HG03469 (cell line): ENCODE measurements at regions not wholly inside any gene's neighbourhood (a gene's known extent, or its start where the extent isn't known, plus 50 kb on each side); places are given as distances from the start of the nearest gene placed in this dataset.
"Not testable (repeated sequence)": the region's sequence is repeated elsewhere in the genome, so short reads cannot be mapped to it uniquely, and the experiment has no call there.

Source experiments
- ATAC-seq: cut with Tn5 transposase; IDR thresholded peaks from one replicate; pipeline ENCODE4 v1.9.1; 2021; ENCODE audit warnings: mild to moderate bottlenecking, moderate library complexity, moderate number of reproducible peaks; ENCODE audit not compliant: unreplicated experiment

- ATAC-seq, result no peak
Measured at GRCh38 chr6:168864541-168865460, 388.8 kb downstream of the THBS2 start.

GRCh38 chr6:168863467-168863866 lies 390.2 kb downstream of the THBS2 start:
- ATAC-seq, result no peak

GRCh38 chr6:168862346-168862980 lies 391.2 kb downstream of the THBS2 start:
- no peak for ATAC-seq

- ATAC-seq, result no peak
Measured at GRCh38 chr6:168860987-168861386, 392.7 kb downstream of the THBS2 start.

GRCh38 chr6:168860341-168860740 lies 393.3 kb downstream of the THBS2 start:
- no peak for ATAC-seq

GRCh38 chr6:168858926-168859325 lies 394.7 kb downstream of the THBS2 start:
- ATAC-seq, result no peak

- no peak for ATAC-seq
Measured at GRCh38 chr6:168856914-168857313, 396.7 kb downstream of the THBS2 start.

- ATAC-seq, result no peak
Measured at GRCh38 chr6:168852376-168852884, 401.2 kb downstream of the THBS2 start.

GRCh38 chr6:168851460-168852375 lies 401.9 kb downstream of the THBS2 start:
- no peak for ATAC-seq

- ATAC-seq, result not testable (repeated sequence)
Measured at GRCh38 chr6:168850027-168850736, 403.5 kb downstream of the THBS2 start.

- no peak for ATAC-seq
Measured at GRCh38 chr6:168849459-168849858, 404.2 kb downstream of the THBS2 start.

- ATAC-seq, result no peak
Measured at GRCh38 chr6:168848797-168849196, 404.8 kb downstream of the THBS2 start.

GRCh38 chr6:168844821-168845609 lies 404.0 kb downstream of the SMOC2 start:
- ATAC-seq, result no peak

GRCh38 chr6:168842632-168843212 lies 401.7 kb downstream of the SMOC2 start:
- not testable (repeated sequence) for ATAC-seq

- no peak for ATAC-seq
Measured at GRCh38 chr6:168841609-168842278, 400.8 kb downstream of the SMOC2 start.

- not testable (repeated sequence) for ATAC-seq
Measured at GRCh38 chr6:168840932-168841331, 399.9 kb downstream of the SMOC2 start.

- not testable (repeated sequence) for ATAC-seq
Measured at GRCh38 chr6:168840299-168840698, 399.3 kb downstream of the SMOC2 start.

- no peak for ATAC-seq
Measured at GRCh38 chr6:168838037-168838399, 397.0 kb downstream of the SMOC2 start.
